Stimulated activated CD8-positive, alpha-beta memory T cell treated with anti-CD3 and anti-CD28 coated beads, Interleukin-12 subunit alpha, Interleukin-12 subunit beta, amount 100 ng/mL, for 4 hours (primary cell): ENCODE measurements at regions not wholly inside any gene's neighbourhood (a gene's known extent, or its start where the extent isn't known, plus 50 kb on each side); places are given as distances from the start of the nearest gene placed in this dataset.

ENCODE experiments used
- DNase-seq: peaks from one replicate; pipeline ENCODE4 v3.0.0-alpha.2; 2020; ENCODE audit warnings: low read depth

- no peak for DNase-seq
Measured at GRCh38 chr9:105828171-105828570, 133.8 kb downstream of the TMEM38B start.

- no peak for DNase-seq
Measured at GRCh38 chr9:105828596-105829213, 134.4 kb downstream of the TMEM38B start.

DNA sequence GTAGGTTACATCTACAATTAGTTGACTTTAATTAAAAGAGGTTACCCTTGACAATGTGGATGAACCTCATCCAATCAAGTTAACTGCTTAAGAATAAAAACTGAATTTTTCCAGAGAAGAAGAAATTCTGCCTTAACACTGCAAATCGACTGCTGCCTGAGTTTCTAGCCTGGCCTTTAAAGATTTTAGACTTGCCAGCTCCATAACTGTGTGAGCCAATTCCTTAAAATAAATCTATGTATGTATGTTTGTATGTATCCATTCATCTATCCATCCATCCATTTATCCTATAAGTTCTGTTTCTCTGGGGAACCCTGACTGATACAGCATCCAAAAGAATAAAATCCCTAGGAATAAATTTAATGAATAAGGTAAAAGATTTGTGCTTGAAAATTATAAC is 136.1 kb downstream of the TMEM38B start:
- DNase-seq = no peak

GRCh38 chr9:105832096-105832710 is 137.9 kb downstream of the TMEM38B start:
- no peak for DNase-seq

- DNase-seq = no peak
Measured at GRCh38 chr9:105833271-105833975, 139.1 kb downstream of the TMEM38B start.

- no peak for DNase-seq
Measured at GRCh38 chr9:105834404-105834803, 140.1 kb downstream of the TMEM38B start.

- no peak for DNase-seq
Measured at GRCh38 chr9:105835721-105836120, 141.4 kb downstream of the TMEM38B start.

- no peak for DNase-seq
Measured at GRCh38 chr9:105836936-105837660, 142.8 kb downstream of the TMEM38B start.

DNA sequence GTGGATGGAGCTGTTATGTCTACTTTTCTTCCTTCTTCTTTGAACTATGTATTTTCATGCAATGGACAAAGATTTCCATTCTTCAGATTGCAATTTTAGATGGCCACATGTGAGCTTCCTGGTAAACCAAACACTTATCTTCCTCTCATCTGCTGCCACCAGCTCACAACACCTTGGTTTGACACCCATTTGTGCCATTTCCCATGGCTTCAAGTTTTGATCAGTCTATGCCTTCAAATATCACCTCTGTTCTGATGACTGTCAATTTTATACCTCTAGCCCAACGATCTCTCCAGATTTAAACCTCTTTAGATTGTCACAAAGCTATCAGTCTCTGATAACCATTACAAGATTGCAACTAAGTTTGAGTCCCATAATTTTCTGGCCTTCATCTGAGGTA is 147.2 kb downstream of the TMEM38B start:
- DNase-seq = no peak

DNA sequence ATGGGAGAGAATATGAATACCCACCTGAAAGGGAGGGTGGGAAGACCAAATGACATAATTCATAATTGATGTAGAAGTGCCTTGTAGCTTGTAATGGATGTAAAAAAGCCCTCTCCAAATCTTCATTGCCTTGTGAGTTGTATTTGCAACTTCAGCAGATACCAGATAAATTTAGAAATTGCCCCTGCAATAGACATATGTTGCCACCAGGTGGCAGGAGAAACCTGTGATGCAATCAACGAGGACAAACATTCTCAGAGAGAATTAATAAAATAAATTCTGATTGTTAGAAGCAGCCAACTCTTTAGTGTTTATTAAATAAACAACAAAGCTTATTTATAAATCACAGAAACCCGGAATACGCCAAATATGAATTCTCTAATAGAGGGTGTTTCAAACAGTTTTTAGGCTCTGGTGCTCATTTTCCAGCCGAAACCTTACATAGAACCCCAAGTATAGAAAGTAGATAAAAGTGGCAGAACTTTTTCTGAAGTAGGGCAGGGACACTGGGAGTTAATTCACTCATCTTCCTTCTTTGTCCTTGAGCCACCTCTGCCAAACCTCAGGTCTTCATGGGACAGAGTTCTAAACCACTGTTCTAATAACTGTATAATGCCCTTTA is 147.8 kb downstream of the TMEM38B start:
- DNase-seq = no peak

DNA sequence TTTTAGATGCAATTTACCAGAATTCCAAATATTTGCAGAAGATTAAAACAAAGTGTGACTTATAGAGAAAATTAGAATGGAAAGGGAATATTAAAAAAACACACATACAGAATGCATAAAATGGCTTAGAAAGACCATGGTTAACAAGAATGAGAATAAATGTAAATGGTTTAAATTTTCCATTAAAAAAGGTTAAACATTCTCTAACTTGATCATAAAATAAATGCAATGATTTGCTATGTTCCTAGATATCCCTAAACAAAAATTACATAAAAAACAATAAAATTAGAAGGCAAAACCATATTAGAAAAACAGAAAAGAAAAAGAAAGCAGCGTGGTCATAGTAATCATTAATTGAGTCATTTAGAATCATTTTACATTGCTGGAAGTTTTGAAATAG is 152.5 kb downstream of the TMEM38B start:
- no peak for DNase-seq

GRCh38 chr9:105850852-105851500 is 156.6 kb downstream of the TMEM38B start:
- no peak for DNase-seq

GRCh38 chr9:105854026-105854782 is 159.9 kb downstream of the TMEM38B start:
- no peak for DNase-seq

GRCh38 chr9:105854783-105855724 is 160.7 kb downstream of the TMEM38B start:
- DNase-seq = no peak

DNA sequence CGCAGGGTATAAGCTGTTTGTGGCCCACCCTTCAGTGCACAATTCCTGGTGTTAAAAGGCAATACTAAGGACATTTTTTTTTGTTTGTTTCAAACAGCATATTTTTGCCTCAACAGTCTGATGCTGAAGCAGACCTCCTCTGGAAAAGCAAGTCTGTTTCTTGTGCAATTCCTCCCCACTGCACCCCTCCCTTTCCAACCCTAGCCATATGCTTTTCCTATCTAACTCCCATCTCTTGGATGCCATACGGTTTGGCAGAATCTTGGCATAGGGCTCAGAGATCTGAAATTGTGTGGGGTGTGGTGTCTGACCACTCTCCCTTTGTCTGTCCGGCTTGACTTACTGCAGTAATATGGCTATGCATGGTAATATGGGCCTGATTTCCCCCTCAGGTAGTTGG is 161.6 kb downstream of the TMEM38B start:
- no peak for DNase-seq

DNA sequence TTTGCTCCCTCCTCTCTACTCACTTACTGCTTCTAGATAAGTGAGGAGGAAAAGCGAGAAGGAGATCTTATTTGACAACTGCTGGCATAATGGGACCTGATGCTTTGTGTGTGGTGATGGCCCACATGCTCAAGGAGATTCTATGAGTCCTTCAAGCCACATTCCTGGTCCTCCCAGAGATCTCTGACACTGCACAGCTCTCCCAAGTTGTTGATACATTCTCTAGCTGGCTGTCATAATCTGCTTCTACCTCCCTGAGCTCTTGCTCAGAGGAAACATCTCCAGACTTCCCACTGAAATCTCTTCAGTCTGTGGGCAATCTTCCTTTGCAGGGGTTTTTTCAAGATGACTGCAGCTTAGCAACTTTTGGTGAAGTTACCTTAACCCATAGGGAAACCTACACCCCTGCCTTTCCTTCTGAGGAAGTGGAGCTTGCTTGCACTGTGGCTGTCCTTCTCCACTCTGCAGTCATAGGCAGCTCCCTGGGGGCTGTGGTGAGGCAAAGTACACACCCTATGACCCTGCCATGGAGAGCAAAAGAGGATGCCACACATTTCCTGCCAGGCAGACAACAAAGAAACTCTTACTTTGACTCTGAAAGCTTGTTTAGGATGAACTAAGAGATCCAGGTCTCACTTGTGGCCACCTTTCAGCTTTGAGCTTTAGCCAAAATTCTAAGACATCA is 163.8 kb downstream of the TMEM38B start:
- DNase-seq = no peak

DNA sequence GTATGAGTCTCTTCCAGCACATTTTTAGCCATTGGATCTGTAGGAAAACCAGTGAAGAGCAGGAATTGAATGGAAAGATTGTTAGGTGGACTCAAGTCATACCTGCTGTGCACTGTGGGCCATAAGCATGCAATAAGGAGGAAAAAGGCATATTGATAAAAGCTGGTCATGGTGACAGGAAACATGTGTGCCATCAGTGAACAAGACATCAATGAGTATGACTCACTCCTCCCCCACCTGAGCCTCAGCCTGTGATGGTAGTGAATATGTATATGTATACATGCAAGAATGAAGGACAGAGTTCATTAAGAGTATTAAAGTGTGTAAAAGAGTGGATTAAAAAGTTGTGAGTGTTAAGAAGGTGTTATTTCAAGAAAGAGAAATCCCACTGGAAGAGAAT is 164.5 kb downstream of the TMEM38B start:
- DNase-seq = no peak

GRCh38 chr9:105859428-105860091 is 165.2 kb downstream of the TMEM38B start:
- no peak for DNase-seq

GRCh38 chr9:105860516-105860915 is 166.2 kb downstream of the TMEM38B start:
- DNase-seq = no peak
